Neural progenitor cell (in vitro differentiated cells): ENCODE measurements at regions not wholly inside any gene's neighbourhood (a gene's known extent, or its start where the extent isn't known, plus 50 kb on each side); places are given as distances from the start of the nearest gene placed in this dataset.

Experiments
- EZH2phosphoT487 ChIP-seq: fragments of 200-600 bp; sonication (generic); IDR thresholded peaks from 2 replicates; pipeline ENCODE4 v1.6.1; 2017; ENCODE audit warnings: antibody characterized with exemption
- TF ChIP-seq, protein P1 (sequence below): fragments of 200-600 bp; sonication (generic); IDR thresholded peaks from 2 replicates; pipeline ENCODE4 v1.5.1; 2017; ENCODE audit warnings: antibody characterized with exemption, mild to moderate bottlenecking

GRCh38 chr18:65363011-65363410 is 387.8 kb upstream of the CDH7 start:
- TF ChIP-seq, protein P1, sequence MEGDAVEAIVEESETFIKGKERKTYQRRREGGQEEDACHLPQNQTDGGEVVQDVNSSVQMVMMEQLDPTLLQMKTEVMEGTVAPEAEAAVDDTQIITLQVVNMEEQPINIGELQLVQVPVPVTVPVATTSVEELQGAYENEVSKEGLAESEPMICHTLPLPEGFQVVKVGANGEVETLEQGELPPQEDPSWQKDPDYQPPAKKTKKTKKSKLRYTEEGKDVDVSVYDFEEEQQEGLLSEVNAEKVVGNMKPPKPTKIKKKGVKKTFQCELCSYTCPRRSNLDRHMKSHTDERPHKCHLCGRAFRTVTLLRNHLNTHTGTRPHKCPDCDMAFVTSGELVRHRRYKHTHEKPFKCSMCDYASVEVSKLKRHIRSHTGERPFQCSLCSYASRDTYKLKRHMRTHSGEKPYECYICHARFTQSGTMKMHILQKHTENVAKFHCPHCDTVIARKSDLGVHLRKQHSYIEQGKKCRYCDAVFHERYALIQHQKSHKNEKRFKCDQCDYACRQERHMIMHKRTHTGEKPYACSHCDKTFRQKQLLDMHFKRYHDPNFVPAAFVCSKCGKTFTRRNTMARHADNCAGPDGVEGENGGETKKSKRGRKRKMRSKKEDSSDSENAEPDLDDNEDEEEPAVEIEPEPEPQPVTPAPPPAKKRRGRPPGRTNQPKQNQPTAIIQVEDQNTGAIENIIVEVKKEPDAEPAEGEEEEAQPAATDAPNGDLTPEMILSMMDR, result no peak
- TF ChIP-seq EZH2phosphoT487, result no peak
